ENCODE measurements at regions not wholly inside any gene's neighbourhood (a gene's known extent, or its start where the extent isn't known, plus 50 kb on each side); places are given as distances from the start of the nearest gene placed in this dataset.
"Not testable (repeated sequence)": the region's sequence is repeated elsewhere in the genome, so short reads cannot be mapped to it uniquely, and the experiment has no call there.

DNA sequence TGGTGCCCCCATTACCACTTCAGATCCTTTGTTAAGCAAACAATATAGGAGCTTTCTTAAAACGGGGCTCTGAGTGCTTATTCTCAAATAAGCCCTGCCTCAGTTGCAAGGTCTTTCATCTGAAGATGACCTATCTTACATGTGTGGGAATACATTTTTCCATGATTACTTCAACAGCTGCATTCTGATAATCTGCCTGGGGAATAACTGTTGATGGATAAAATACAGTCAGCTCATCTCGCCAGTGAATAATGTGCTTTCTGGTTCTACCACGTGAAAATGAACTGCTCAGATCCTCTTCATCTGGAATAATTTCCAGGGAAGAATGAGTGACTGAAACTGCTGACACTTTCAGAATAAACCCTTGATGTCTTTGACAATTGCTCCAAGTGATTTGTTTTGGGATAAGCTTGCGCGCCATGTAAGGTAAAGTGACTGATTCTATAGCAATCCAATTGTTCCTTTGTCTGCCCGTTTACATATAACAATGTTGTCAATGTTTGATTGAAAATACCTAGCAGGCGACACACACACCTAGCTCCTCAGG, 161.3 kb downstream of the RTL9 start:
- H3K27ac Mint-ChIP-seq (ENCODE audit: unreplicated experiment), result no peak overlapping the region
- no peak overlapping the region for H3K4me3 Mint-ChIP-seq (ENCODE audit: unreplicated experiment)
- H3K9me3 Mint-ChIP-seq (ENCODE audit: unreplicated experiment), result no peaks in the 10 kb centered on the region
- no peaks in the 10 kb centered on the region for H3K36me3 Mint-ChIP-seq (ENCODE audit: unreplicated experiment)
- no peak for DNase-seq
- TF ChIP-seq, protein P1, sequence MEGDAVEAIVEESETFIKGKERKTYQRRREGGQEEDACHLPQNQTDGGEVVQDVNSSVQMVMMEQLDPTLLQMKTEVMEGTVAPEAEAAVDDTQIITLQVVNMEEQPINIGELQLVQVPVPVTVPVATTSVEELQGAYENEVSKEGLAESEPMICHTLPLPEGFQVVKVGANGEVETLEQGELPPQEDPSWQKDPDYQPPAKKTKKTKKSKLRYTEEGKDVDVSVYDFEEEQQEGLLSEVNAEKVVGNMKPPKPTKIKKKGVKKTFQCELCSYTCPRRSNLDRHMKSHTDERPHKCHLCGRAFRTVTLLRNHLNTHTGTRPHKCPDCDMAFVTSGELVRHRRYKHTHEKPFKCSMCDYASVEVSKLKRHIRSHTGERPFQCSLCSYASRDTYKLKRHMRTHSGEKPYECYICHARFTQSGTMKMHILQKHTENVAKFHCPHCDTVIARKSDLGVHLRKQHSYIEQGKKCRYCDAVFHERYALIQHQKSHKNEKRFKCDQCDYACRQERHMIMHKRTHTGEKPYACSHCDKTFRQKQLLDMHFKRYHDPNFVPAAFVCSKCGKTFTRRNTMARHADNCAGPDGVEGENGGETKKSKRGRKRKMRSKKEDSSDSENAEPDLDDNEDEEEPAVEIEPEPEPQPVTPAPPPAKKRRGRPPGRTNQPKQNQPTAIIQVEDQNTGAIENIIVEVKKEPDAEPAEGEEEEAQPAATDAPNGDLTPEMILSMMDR (IDR thresholded peaks at IDR 0.05; ENCODE audit: partially characterized antibody, unreplicated experiment), result no peak
- no peaks in the 10 kb centered on the region for H3K4me1 Mint-ChIP-seq (ENCODE audit: low read depth, unreplicated experiment)
- no peaks in the 10 kb centered on the region for H3K27me3 Mint-ChIP-seq (ENCODE audit: unreplicated experiment)

DNA sequence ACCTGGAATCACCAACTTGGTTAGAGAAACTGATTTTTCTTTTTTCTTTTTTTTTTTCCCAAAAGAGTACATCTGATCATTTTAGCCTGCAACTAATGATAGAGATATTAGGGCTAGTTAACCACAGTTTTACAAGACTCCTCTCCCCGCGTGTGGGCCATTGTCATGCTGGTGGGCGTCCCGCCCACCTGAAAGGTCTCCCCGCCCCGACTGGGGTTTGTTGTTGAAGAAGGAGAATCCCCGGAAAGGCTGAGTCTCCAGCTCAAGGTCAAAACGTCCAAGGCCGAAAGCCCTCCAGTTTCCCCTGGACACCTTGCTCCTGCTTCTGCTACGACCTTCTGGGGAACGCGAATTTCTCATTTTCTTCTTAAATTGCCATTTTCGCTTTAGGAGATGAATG, 162.0 kb downstream of the RTL9 start:
- H3K27me3 Mint-ChIP-seq (ENCODE audit: unreplicated experiment); H3K4me3 Mint-ChIP-seq (ENCODE audit: unreplicated experiment); DNase-seq; H3K4me1 Mint-ChIP-seq (ENCODE audit: low read depth, unreplicated experiment); H3K9me3 Mint-ChIP-seq (ENCODE audit: unreplicated experiment); H3K27ac Mint-ChIP-seq (ENCODE audit: unreplicated experiment); H3K36me3 Mint-ChIP-seq (ENCODE audit: unreplicated experiment): not testable (repeated sequence)

DNA sequence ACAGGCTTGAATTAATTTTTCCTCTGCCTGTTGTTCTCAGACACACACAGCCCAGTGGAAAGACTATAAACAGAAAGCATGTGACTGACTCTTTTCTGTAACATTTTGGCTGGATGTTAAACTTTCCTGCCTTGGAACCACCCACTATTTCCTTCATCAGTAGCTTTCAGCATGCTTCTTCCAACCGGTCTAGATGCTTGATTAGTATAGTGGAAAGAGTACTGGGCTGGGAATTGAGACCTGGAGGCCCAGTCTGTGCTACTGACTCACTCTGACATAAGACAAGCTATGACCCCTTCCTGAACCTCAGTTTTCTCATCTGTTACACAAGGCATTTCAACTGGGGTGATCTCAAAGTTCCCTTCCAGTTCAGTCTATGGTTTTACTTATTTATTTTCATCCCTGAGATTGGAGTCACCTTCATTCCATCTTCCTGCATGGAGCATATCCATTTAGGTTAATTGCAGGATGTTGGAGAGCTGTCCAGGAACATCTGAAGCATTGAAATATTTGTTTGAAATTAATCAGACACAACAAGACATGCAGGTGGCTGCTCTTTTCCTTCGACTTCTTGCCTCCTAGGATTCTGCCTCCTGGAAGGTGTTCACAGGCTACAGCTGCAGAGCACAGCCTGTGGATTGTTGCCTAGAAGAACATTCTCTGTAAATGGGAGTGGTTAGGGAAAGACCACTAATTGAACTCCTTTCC, 173.4 kb downstream of the RTL9 start:
- no peak for DNase-seq
- Mint-ChIP-seq H3K9me3 (ENCODE audit: unreplicated experiment) (peaks cover 1% of the 10 kb centered on the region), H3K27me3 (ENCODE audit: unreplicated experiment) (no peaks in the 10 kb centered on the region), H3K36me3 (ENCODE audit: unreplicated experiment) (no peaks in the 10 kb centered on the region), H3K4me3 (ENCODE audit: unreplicated experiment) (no peak overlapping the region), H3K27ac (ENCODE audit: unreplicated experiment) (no peak overlapping the region), H3K4me1 (ENCODE audit: low read depth, unreplicated experiment) (no peaks in the 10 kb centered on the region)
- TF ChIP-seq, protein P1 (IDR thresholded peaks at IDR 0.05; ENCODE audit: partially characterized antibody, unreplicated experiment), result no peak

DNA sequence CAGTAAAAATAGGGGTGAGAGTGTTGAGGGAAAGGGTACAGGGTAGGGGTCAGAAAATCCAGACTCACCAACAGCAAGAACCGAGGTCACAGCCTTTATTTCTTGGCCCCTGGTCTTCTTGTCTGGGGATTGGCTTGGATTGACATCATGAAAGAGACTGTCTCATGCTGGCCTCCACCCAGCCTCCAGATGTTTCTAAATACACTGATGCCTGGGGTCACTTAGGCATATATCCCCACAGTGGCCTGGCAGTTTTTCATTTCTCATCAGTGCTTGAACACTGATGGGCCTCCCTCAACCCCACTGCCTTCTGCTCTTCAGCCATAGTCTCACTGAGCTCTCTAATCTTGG, 173.9 kb downstream of the RTL9 start:
- no peaks in the 10 kb centered on the region for H3K27me3 Mint-ChIP-seq (ENCODE audit: unreplicated experiment)
- TF ChIP-seq, protein P1 (IDR thresholded peaks at IDR 0.05; ENCODE audit: partially characterized antibody, unreplicated experiment), result no peak

DNA sequence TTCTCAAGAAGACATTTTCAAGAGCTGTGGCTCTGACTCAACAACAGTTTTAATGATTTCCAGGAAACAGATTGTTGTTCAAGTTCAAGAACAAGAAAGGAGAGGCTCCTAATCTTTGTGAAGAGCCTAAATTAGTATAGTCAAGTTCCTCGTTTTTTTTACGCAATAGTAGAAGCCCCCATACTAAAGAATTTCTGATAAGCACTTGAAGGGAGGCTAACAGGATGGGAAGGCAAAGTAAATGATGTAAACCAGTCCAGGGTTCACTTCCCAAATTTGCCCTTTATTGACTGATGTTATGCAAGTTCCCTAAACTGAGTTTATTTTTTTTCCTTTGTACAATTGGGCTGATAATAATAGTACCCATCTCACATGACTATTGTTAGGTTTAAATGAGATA, 178.2 kb downstream of the RTL9 start:
- DNase-seq, result no peak
- TF ChIP-seq, protein P1 (IDR thresholded peaks at IDR 0.05; ENCODE audit: partially characterized antibody, unreplicated experiment), result no peak
- Mint-ChIP-seq H3K27me3 (ENCODE audit: unreplicated experiment) (peaks cover 1% of the 10 kb centered on the region), H3K36me3 (ENCODE audit: unreplicated experiment) (no peaks in the 10 kb centered on the region), H3K4me1 (ENCODE audit: low read depth, unreplicated experiment) (no peaks in the 10 kb centered on the region), H3K9me3 (ENCODE audit: unreplicated experiment) (peaks cover 1% of the 10 kb centered on the region), H3K4me3 (ENCODE audit: unreplicated experiment) (no peak overlapping the region), H3K27ac (ENCODE audit: unreplicated experiment) (no peak overlapping the region)

More for the DNA sequence above, 173.9 kb downstream of the RTL9 start:
- no peak overlapping the region for H3K4me3 Mint-ChIP-seq (ENCODE audit: unreplicated experiment)
- peaks cover 1% of the 10 kb centered on the region for H3K9me3 Mint-ChIP-seq (ENCODE audit: unreplicated experiment)
- no peaks in the 10 kb centered on the region for H3K36me3 Mint-ChIP-seq (ENCODE audit: unreplicated experiment)
- H3K4me1 Mint-ChIP-seq (ENCODE audit: low read depth, unreplicated experiment), result no peaks in the 10 kb centered on the region
- H3K27ac Mint-ChIP-seq (ENCODE audit: unreplicated experiment), result no peak overlapping the region
- DNase-seq, result no peak

Data from glutamatergic neuron (in vitro differentiated cells).